ENCODE measurements at regions not wholly inside any gene's neighbourhood (a gene's known extent, or its start where the extent isn't known, plus 50 kb on each side); places are given as distances from the start of the nearest gene placed in this dataset.

- DNase-seq = no peak
Measured at GRCh38 chr7:67940400-67940799, 943.8 kb downstream of the TYW1 start.

GRCh38 chr7:67947191-67947590 lies 950.6 kb downstream of the TYW1 start:
- no peak for DNase-seq

- DNase-seq = no peak
Measured at GRCh38 chr7:67947646-67948045, 951.0 kb downstream of the TYW1 start.

GRCh38 chr7:67950321-67951083 lies 953.9 kb downstream of the TYW1 start:
- DNase-seq = no peak

GRCh38 chr7:67955061-67955460 lies 958.4 kb downstream of the TYW1 start:
- no peak for DNase-seq

GRCh38 chr7:67962863-67963262 lies 966.2 kb downstream of the TYW1 start:
- no peak for DNase-seq

- DNase-seq = no peak
Measured at GRCh38 chr7:67976490-67976889, 979.9 kb downstream of the TYW1 start.

- DNase-seq = no peak
Measured at GRCh38 chr7:67983486-67983885, 986.9 kb downstream of the TYW1 start.

- DNase-seq = no peak
Measured at GRCh38 chr7:67984326-67984725, 987.7 kb downstream of the TYW1 start.

GRCh38 chr7:67989142-67989541 lies 992.5 kb downstream of the TYW1 start:
- no peak for DNase-seq

GRCh38 chr7:67990003-67990402 lies 993.4 kb downstream of the TYW1 start:
- no peak for DNase-seq

- DNase-seq = no peak
Measured at GRCh38 chr7:67990716-67991115, 994.1 kb downstream of the TYW1 start.

- DNase-seq = no peak
Measured at GRCh38 chr7:67992287-67992686, 995.7 kb downstream of the TYW1 start.

GRCh38 chr7:68005992-68006391 lies 1009.4 kb downstream of the TYW1 start:
- no peak for DNase-seq

GRCh38 chr7:68006619-68007018 lies 1010.0 kb downstream of the TYW1 start:
- no peak for DNase-seq

- DNase-seq = no peak
Measured at GRCh38 chr7:68009716-68010115, 1013.1 kb downstream of the TYW1 start.

GRCh38 chr7:68014031-68014736 lies 1017.6 kb downstream of the TYW1 start:
- no peak for DNase-seq

- DNase-seq = no peak
Measured at GRCh38 chr7:68015122-68015977, 1018.7 kb downstream of the TYW1 start.

GRCh38 chr7:68015978-68016532 lies 1019.4 kb downstream of the TYW1 start:
- no peak for DNase-seq

GRCh38 chr7:68020102-68020501 lies 1023.5 kb downstream of the TYW1 start:
- no peak for DNase-seq

- DNase-seq = no peak
Measured at GRCh38 chr7:68025369-68025768, 1028.7 kb downstream of the TYW1 start.

- no peak for DNase-seq
Measured at GRCh38 chr7:68030530-68030929, 1033.9 kb downstream of the TYW1 start.

All from islet precursor cell (in vitro differentiated cells).